ENCODE measurements at regions not wholly inside any gene's neighbourhood (a gene's known extent, or its start where the extent isn't known, plus 50 kb on each side); places are given as distances from the start of the nearest gene placed in this dataset.
"Not testable (repeated sequence)": the region's sequence is repeated elsewhere in the genome, so short reads cannot be mapped to it uniquely, and the experiment has no call there.

GRCh38 chr9:108035487-108035886 lies 545.9 kb upstream of the KLF4 start:
- Histone ChIP-seq H4K20me1 (ENCODE audit: insufficient read depth, low read length) (no peaks in the 10 kb centered on the region), H3K9me3 (ENCODE audit: insufficient read depth, low read depth, low read length) (no peaks in the 10 kb centered on the region), H3K27ac (ENCODE audit: low read depth, low read length) (no peak overlapping the region), H3K79me2 (ENCODE audit: insufficient read depth, low read length) (no peaks in the 10 kb centered on the region), H3K36me3 (ENCODE audit: insufficient read depth, low read length) (no peaks in the 10 kb centered on the region), H3K4me2 (ENCODE audit: low read length) (no peak overlapping the region), H3K27me3 (ENCODE audit: insufficient read depth, low read length) (no peaks in the 10 kb centered on the region), H2AFZ (ENCODE audit: low read depth, low read length) (no peak overlapping the region), H3K4me1 (ENCODE audit: insufficient read depth, low read length) (no peaks in the 10 kb centered on the region), H3K9ac (ENCODE audit: low read length) (no peak overlapping the region), H3K4me3 (ENCODE audit: insufficient read depth, low read depth, low read length) (no peak overlapping the region)
- H3K27me3 Mint-ChIP-seq (ENCODE audit: low read depth, unreplicated experiment), result peaks cover 5% of the 10 kb centered on the region
- peak overlapping the region; percentile 12 for H3K27ac Mint-ChIP-seq (ENCODE audit: unreplicated experiment)
- TF ChIP-seq, protein P1, sequence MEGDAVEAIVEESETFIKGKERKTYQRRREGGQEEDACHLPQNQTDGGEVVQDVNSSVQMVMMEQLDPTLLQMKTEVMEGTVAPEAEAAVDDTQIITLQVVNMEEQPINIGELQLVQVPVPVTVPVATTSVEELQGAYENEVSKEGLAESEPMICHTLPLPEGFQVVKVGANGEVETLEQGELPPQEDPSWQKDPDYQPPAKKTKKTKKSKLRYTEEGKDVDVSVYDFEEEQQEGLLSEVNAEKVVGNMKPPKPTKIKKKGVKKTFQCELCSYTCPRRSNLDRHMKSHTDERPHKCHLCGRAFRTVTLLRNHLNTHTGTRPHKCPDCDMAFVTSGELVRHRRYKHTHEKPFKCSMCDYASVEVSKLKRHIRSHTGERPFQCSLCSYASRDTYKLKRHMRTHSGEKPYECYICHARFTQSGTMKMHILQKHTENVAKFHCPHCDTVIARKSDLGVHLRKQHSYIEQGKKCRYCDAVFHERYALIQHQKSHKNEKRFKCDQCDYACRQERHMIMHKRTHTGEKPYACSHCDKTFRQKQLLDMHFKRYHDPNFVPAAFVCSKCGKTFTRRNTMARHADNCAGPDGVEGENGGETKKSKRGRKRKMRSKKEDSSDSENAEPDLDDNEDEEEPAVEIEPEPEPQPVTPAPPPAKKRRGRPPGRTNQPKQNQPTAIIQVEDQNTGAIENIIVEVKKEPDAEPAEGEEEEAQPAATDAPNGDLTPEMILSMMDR (IDR thresholded peaks at IDR 0.05; ENCODE audit: insufficient read depth, low read depth, low read length), result no peak
- H3K9me3 Mint-ChIP-seq (ENCODE audit: unreplicated experiment), result peaks cover 22% of the 10 kb centered on the region
- no peak for FAIRE-seq
- no peak for DNase-seq (ENCODE audit: low read depth)
- peaks cover 10% of the 10 kb centered on the region for H3K4me1 Mint-ChIP-seq (ENCODE audit: low read depth, unreplicated experiment)
- peaks cover 3% of the 10 kb centered on the region for H3K36me3 Mint-ChIP-seq (ENCODE audit: low read depth, unreplicated experiment)
- H3K4me3 Mint-ChIP-seq (ENCODE audit: unreplicated experiment), result no peak overlapping the region

- DNase-seq (ENCODE audit: low read depth) (peak; percentile 90), FAIRE-seq (no peak)
- Histone ChIP-seq H3K27ac (ENCODE audit: low read depth, low read length) (no peak overlapping the region), H3K4me1 (ENCODE audit: insufficient read depth, low read length) (no peaks in the 10 kb centered on the region), H2AFZ (ENCODE audit: low read depth, low read length) (no peak overlapping the region), H3K9ac (ENCODE audit: low read length) (no peak overlapping the region), H4K20me1 (ENCODE audit: insufficient read depth, low read length) (no peaks in the 10 kb centered on the region), H3K4me3 (ENCODE audit: insufficient read depth, low read depth, low read length) (no peak overlapping the region), H3K79me2 (ENCODE audit: insufficient read depth, low read length) (no peaks in the 10 kb centered on the region), H3K4me2 (ENCODE audit: low read length) (no peak overlapping the region), H3K36me3 (ENCODE audit: insufficient read depth, low read length) (no peaks in the 10 kb centered on the region), H3K27me3 (ENCODE audit: insufficient read depth, low read length) (no peaks in the 10 kb centered on the region), H3K9me3 (ENCODE audit: insufficient read depth, low read depth, low read length) (no peaks in the 10 kb centered on the region)
- H3K27me3 Mint-ChIP-seq (ENCODE audit: low read depth, unreplicated experiment), result peaks cover 8% of the 10 kb centered on the region
- H3K27ac Mint-ChIP-seq (ENCODE audit: unreplicated experiment), result peak overlapping the region; percentile 5
- TF ChIP-seq EZH2 (IDR thresholded peaks at IDR 0.05; ENCODE audit: insufficient read depth, low read length), result no peak
- TF ChIP-seq, protein P1 (IDR thresholded peaks at IDR 0.05; ENCODE audit: insufficient read depth, low read depth, low read length), result no peak
- no peak overlapping the region for H3K4me3 Mint-ChIP-seq (ENCODE audit: unreplicated experiment)
- H3K9me3 Mint-ChIP-seq (ENCODE audit: unreplicated experiment), result peaks cover 25% of the 10 kb centered on the region
- peaks cover 3% of the 10 kb centered on the region for H3K36me3 Mint-ChIP-seq (ENCODE audit: low read depth, unreplicated experiment)
- H3K4me1 Mint-ChIP-seq (ENCODE audit: low read depth, unreplicated experiment), result peaks cover 8% of the 10 kb centered on the region
Observed at GRCh38 chr9:108033976-108034964, 544.7 kb upstream of the KLF4 start.

DNA sequence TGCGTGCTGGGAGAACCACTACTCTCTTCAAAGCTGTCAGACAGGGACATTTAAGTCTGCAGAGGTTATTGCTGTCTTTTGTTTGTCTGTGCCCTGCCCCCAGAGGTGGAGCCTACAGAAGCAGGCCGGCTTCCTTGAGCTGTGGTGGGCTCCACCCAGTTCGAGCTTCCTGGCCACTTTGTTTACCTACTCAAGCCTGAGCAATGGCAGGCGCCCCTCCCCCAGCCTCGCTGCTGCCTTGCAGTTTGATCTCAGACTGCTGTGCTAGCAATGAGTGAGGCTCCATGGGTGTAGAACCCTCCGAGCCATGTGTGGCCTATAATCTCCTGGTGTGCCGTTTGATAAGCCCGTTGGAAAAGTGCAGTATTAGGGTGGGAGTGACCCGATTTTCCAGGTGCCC lies 542.5 kb upstream of the KLF4 start:
- not testable (repeated sequence) for H2AFZ ChIP-seq (ENCODE audit: low read depth, low read length); H3K79me2 ChIP-seq (ENCODE audit: insufficient read depth, low read length); H4K20me1 ChIP-seq (ENCODE audit: insufficient read depth, low read length); H3K4me1 ChIP-seq (ENCODE audit: insufficient read depth, low read length); H3K27ac ChIP-seq (ENCODE audit: low read depth, low read length); FAIRE-seq; H3K4me3 Mint-ChIP-seq (ENCODE audit: unreplicated experiment); H3K27me3 ChIP-seq (ENCODE audit: insufficient read depth, low read length); H3K9me3 ChIP-seq (ENCODE audit: insufficient read depth, low read depth, low read length); H3K4me3 ChIP-seq (ENCODE audit: insufficient read depth, low read depth, low read length); H3K36me3 ChIP-seq (ENCODE audit: insufficient read depth, low read length); H3K4me2 ChIP-seq (ENCODE audit: low read length); H3K9ac ChIP-seq (ENCODE audit: low read length); H3K27me3 Mint-ChIP-seq (ENCODE audit: low read depth, unreplicated experiment); H3K27ac Mint-ChIP-seq (ENCODE audit: unreplicated experiment); H3K4me1 Mint-ChIP-seq (ENCODE audit: low read depth, unreplicated experiment); DNase-seq (ENCODE audit: low read depth); H3K36me3 Mint-ChIP-seq (ENCODE audit: low read depth, unreplicated experiment)
- H3K9me3 Mint-ChIP-seq (ENCODE audit: unreplicated experiment), result peaks cover 23% of the 10 kb centered on the region

DNA sequence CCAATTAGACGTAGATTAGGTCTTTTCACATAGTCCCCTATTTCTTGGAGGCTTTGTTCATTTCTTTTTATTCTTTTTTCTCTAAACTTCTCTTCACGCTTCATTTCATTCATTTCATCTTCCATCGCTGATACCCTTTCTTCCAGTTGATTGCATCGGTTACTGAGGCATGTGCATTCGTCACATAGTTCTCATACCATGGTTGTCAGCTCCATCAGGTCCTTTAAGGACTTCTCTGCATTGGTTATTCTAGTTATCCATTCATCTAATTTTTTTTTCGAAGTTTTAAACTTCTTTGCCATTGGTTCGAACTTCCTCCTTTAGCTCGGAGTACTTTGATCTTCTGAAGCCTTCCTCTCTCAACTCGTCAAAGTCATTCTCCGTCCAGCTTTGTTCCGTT lies 541.7 kb upstream of the KLF4 start:
- H3K4me3 Mint-ChIP-seq (ENCODE audit: unreplicated experiment); H3K27me3 Mint-ChIP-seq (ENCODE audit: low read depth, unreplicated experiment); H3K27me3 ChIP-seq (ENCODE audit: insufficient read depth, low read length); DNase-seq (ENCODE audit: low read depth); H3K4me2 ChIP-seq (ENCODE audit: low read length); H3K9me3 ChIP-seq (ENCODE audit: insufficient read depth, low read depth, low read length); FAIRE-seq; H4K20me1 ChIP-seq (ENCODE audit: insufficient read depth, low read length); H3K36me3 ChIP-seq (ENCODE audit: insufficient read depth, low read length); H3K27ac ChIP-seq (ENCODE audit: low read depth, low read length); H2AFZ ChIP-seq (ENCODE audit: low read depth, low read length); H3K4me1 Mint-ChIP-seq (ENCODE audit: low read depth, unreplicated experiment); H3K4me3 ChIP-seq (ENCODE audit: insufficient read depth, low read depth, low read length); H3K27ac Mint-ChIP-seq (ENCODE audit: unreplicated experiment); H3K36me3 Mint-ChIP-seq (ENCODE audit: low read depth, unreplicated experiment); H3K9ac ChIP-seq (ENCODE audit: low read length); H3K4me1 ChIP-seq (ENCODE audit: insufficient read depth, low read length); H3K79me2 ChIP-seq (ENCODE audit: insufficient read depth, low read length): not testable (repeated sequence)
- H3K9me3 Mint-ChIP-seq (ENCODE audit: unreplicated experiment), result peaks cover 23% of the 10 kb centered on the region

Data from astrocyte (in vitro differentiated cells and primary cell).